ENCODE measurements at regions not wholly inside any gene's neighbourhood (a gene's known extent, or its start where the extent isn't known, plus 50 kb on each side); places are given as distances from the start of the nearest gene placed in this dataset.

GRCh38 chr12:75825686-75826085, 205.9 kb downstream of the PHLDA1 start (continued):
- no peak for TF ChIP-seq WIZ (CRISPR knock-in tag; IDR thresholded peaks at IDR 0.05)

- ATAC-seq (no peak), DNase-seq (ENCODE audit: low spot score) (no peak), FAIRE-seq (no peak)
- Histone ChIP-seq H3K4me3 (replicated peaks in 1 of 3; ENCODE audit: insufficient read depth in 1 of 3, low read depth in 2 of 3, low read length in 3 of 3) (no peak overlapping the region), H3K4me1 (ENCODE audit: insufficient read depth, low read length) (peaks cover 15% of the 10 kb centered on the region), H3K4me2 (ENCODE audit: low read depth, low read length) (no peak overlapping the region), H3K9me3 (ENCODE audit: low read length) (no peaks in the 10 kb centered on the region), H3K36me3 (replicated peaks in 1 of 2; ENCODE audit: control insufficient read depth in 1 of 2, insufficient read depth in 2 of 2, low read length in 2 of 2) (no peaks in the 10 kb centered on the region; a peak in 1 of 5 replicates), H3K9ac (ENCODE audit: insufficient read depth, low read depth, low read length) (no peak overlapping the region), H4K20me1 (ENCODE audit: insufficient read depth, low read length) (no peaks in the 10 kb centered on the region), H3K27ac (ENCODE audit: extremely low read length, insufficient read depth, low read length) (no peak overlapping the region), H3K79me2 (ENCODE audit: insufficient read depth, low read length) (no peaks in the 10 kb centered on the region), H2AFZ (ENCODE audit: low read length) (no peak overlapping the region), H3K27me3 (ENCODE audit: control insufficient read depth in 1 of 2, insufficient read depth in 2 of 2, low read length in 2 of 2) (peaks cover 0 to 1% of the 10 kb centered on the region in 2 experiments; a peak in 1 of 5 replicates)
- intact Hi-C loops (cut with micrococcal nuclease; ENCODE audit: unreplicated experiment) (no loop called here), in situ Hi-C loops (cut with HindIII; ENCODE audit: extremely low pct_ligation_motif_present, low pct_unique_long_range_greater_than_20kb) (no loop called here)
- TF ChIP-seq ZNF552 (CRISPR knock-in tag; IDR thresholded peaks at IDR 0.05; ENCODE audit: borderline replicate concordance) (no peak), FIP1L1 (IDR thresholded peaks at IDR 0.05; ENCODE audit: borderline replicate concordance, insufficient read depth, low read depth, low read length) (no peak), GTF2F1 (IDR thresholded peaks at IDR 0.05; ENCODE audit: low read length) (no peak), DMAP1 (CRISPR knock-in tag; IDR thresholded peaks at IDR 0.05) (no peak), CCDC6 (CRISPR knock-in tag; IDR thresholded peaks at IDR 0.05) (no peak), ZSCAN25 (CRISPR knock-in tag; IDR thresholded peaks at IDR 0.05) (no peak), HOXA5 (CRISPR knock-in tag; IDR thresholded peaks at IDR 0.05) (no peak), ARID3A (IDR thresholded peaks at IDR 0.05; ENCODE audit: low read depth, low read length) (no peak), KDM4B (CRISPR knock-in tag; IDR thresholded peaks at IDR 0.05) (no peak), ZSCAN29 (CRISPR knock-in tag; conservative IDR thresholded peaks at IDR 0.05) (no peak), ZNF234 (CRISPR knock-in tag; conservative IDR thresholded peaks at IDR 0.05) (no peak)
- BruUV-seq (replicated peaks), result no TSS peak
- WGBS (ENCODE audit: low lambda C conversion rate), result 95% methylated on average over 1 of the region's 1 CpG
- ChIA-PET POLR2A (no interaction called here), CTCF (ENCODE audit: low intra/inter-chr PET ratio, low total read pairs) (no interaction called here)
These were observed 208.1 kb downstream of the PHLDA1 start for GRCh38 chr12:75823475-75823874.
